HepG2 (cell line): ENCODE measurements at regions not wholly inside any gene's neighbourhood (a gene's known extent, or its start where the extent isn't known, plus 50 kb on each side); places are given as distances from the start of the nearest gene placed in this dataset.

Experiments used
- ARID5B ChIP-seq: IDR thresholded peaks from 2 replicates; pipeline ENCODE4 v1.4.0; 2020; ENCODE audit warnings: mild to moderate bottlenecking, missing genetic modification reagents
- BCL6 ChIP-seq: IDR thresholded peaks from 2 replicates; pipeline ENCODE4 v1.6.1; 2016; ENCODE audit warnings: missing genetic modification reagents, missing compliant biosample characterization
- ETV5 ChIP-seq: IDR thresholded peaks from 2 replicates; pipeline ENCODE4 v1.6.1; 2018; ENCODE audit warnings: missing biosample characterization, missing genetic modification reagents, inconsistent platforms, borderline replicate concordance
- HNF4A ChIP-seq: sonication (generic); formaldehyde crosslinking; IDR thresholded peaks from 2 replicates; pipeline ENCODE4 v1.4.0; 2020; ENCODE audit warnings: missing genetic modification reagents
- MIXL1 ChIP-seq: IDR thresholded peaks from 2 replicates; pipeline ENCODE4 v1.6.1; 2016
- NFIC ChIP-seq: IDR thresholded peaks from 2 replicates; pipeline ENCODE4 v1.6.1; 2012; ENCODE audit warnings: mild to moderate bottlenecking, low read length, inconsistent platforms
- ONECUT2 ChIP-seq: sonication (generic); formaldehyde crosslinking; IDR thresholded peaks from 2 replicates; pipeline ENCODE4 v1.4.0; 2020; ENCODE audit warnings: missing genetic modification reagents
- PAXIP1 ChIP-seq: sonication (generic); formaldehyde crosslinking; conservative IDR thresholded peaks from 2 replicates; pipeline ENCODE4 v1.4.0; 2020; ENCODE audit warnings: mild to moderate bottlenecking, missing genetic modification reagents, moderate library complexity
- RXRB ChIP-seq: IDR thresholded peaks from 2 replicates; pipeline ENCODE4 v1.6.1; 2016; ENCODE audit warnings: borderline replicate concordance, missing genetic modification reagents, missing compliant biosample characterization
- TCF7 ChIP-seq: sonication (generic); IDR thresholded peaks from 2 replicates; pipeline ENCODE4 v1.6.1; 2016; ENCODE audit warnings: antibody characterized with exemption, low read depth
- ZBTB49 ChIP-seq: sonication (generic); formaldehyde crosslinking; IDR thresholded peaks from 2 replicates; pipeline ENCODE4 v1.4.0; 2020; ENCODE audit warnings: missing genetic modification reagents, borderline replicate concordance
- ZNF432 ChIP-seq: sonication (generic); formaldehyde crosslinking; IDR thresholded peaks from 2 replicates; pipeline ENCODE4 v1.5.0; 2020; ENCODE audit warnings: missing genetic modification reagents, mild to moderate bottlenecking, borderline replicate concordance
- ZXDC ChIP-seq: sonication (generic); formaldehyde crosslinking; IDR thresholded peaks from 2 replicates; pipeline ENCODE4 v1.5.0; 2020; ENCODE audit warnings: mild to moderate bottlenecking, missing genetic modification reagents

GRCh38 chr1:213569816-213570150 lies 418.0 kb upstream of the PROX1 start (continued):
- TF ChIP-seq PAXIP1, result 0 out of 2 replicates have a peak, but pooled peaks have one; percentile 3
- TF ChIP-seq MIXL1 (CRISPR knock-in tag), result peak; percentile 56; the same call in 1 of the 2 replicates
- TF ChIP-seq ZXDC (CRISPR knock-in tag), result no peak
- peak; percentile 81 for TF ChIP-seq ONECUT2
- peak; percentile 90 for TF ChIP-seq BCL6 (CRISPR knock-in tag)
- no peak for TF ChIP-seq ZNF432 (CRISPR knock-in tag)
- peak; percentile 43; the same call in 1 of the 2 replicates for TF ChIP-seq ARID5B (CRISPR knock-in tag)
- TF ChIP-seq RXRB (CRISPR knock-in tag), result peak; percentile 18; the same call in 1 of the 2 replicates
- peak; percentile 55; the same call in 1 of the 2 replicates for TF ChIP-seq ETV5 (CRISPR knock-in tag)
- peak; percentile 85 for TF ChIP-seq TCF7
- TF ChIP-seq ZBTB49, result no peak
- TF ChIP-seq HNF4A (CRISPR knock-in tag), result peak; percentile 69
- peak; percentile 34; the same call in 1 of the 2 replicates for TF ChIP-seq NFIC
